Fibroblast of peridontal ligament (primary cell): ENCODE measurements at regions not wholly inside any gene's neighbourhood (a gene's known extent, or its start where the extent isn't known, plus 50 kb on each side); places are given as distances from the start of the nearest gene placed in this dataset.

Experiments
- DNase-seq: peaks from one replicate; pipeline ENCODE4 v3.0.0-alpha.2; 2010; ENCODE audit errors: extremely low read depth

DNA sequence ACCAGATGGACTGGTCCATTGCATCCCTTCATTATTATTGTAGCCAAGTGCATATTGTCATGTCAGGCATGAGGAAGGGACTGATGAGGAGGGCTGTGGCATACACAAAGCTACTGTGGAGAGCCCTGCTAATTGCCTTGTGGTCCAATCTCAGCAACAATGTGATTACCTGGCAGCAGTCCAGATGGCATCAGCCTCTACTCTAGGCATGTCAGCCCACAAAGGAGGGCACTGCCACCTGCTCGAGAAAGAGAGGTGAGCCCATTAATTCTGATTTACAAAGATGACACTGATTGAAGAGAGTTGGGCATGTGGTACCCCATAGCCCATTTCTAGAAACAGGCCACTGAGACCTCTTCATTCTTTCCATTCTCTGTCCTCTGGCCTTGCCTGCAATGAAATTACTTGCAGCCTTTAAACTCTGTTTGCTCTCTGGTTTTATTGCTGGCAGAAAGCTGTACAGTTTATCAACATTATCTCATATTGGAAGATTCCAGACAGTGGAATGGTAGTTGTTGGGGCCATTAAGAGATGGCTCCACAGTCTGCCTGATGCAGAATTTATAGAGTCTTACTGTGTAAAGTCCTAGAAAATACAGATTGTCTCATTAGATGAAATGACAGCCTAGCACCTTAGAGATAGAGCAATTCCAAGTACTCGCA, 307.7 kb downstream of the ARPP21 start:
- no peak for DNase-seq

DNA sequence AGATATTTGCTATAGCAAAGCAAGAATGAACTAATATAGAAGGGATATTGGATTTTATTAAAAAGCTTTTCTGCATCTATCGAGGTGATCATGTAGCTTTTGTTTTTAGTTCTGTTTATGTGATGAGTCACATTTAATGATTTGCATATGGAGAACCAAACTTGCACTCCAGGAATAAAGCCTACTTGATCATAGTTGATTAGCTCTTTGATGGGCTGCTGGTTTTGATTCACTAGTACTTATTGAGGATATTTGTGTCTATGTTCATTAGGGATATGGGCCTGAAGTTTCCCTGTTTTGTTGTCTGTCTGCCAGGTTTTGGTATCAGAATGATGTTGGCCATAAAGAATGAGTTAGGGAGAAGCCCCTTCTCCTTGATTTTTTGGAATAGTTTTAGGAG, 310.7 kb downstream of the ARPP21 start:
- DNase-seq = no peak

GRCh38 chr3:35954413-35954812, 315.1 kb downstream of the ARPP21 start:
- DNase-seq = no peak

DNA sequence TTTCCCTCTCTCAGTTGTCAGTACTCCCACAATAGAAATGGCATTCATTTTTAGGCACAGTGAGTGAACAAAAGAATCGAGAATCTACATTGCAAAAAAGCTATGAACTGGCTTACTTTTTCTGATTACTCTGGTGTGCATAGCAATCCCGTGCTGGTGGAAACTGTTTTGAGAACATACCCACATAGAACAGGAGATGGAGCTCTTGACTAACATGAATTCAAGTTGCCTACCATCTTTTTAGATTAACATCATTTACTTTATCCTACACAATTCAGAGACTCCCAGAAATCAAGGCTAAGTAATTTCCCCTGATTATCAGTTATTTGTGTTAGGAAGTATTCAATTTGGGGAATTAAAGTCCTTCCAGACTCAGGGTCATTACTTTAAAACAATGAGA, 326.6 kb downstream of the ARPP21 start:
- DNase-seq = peak; percentile 67

DNA sequence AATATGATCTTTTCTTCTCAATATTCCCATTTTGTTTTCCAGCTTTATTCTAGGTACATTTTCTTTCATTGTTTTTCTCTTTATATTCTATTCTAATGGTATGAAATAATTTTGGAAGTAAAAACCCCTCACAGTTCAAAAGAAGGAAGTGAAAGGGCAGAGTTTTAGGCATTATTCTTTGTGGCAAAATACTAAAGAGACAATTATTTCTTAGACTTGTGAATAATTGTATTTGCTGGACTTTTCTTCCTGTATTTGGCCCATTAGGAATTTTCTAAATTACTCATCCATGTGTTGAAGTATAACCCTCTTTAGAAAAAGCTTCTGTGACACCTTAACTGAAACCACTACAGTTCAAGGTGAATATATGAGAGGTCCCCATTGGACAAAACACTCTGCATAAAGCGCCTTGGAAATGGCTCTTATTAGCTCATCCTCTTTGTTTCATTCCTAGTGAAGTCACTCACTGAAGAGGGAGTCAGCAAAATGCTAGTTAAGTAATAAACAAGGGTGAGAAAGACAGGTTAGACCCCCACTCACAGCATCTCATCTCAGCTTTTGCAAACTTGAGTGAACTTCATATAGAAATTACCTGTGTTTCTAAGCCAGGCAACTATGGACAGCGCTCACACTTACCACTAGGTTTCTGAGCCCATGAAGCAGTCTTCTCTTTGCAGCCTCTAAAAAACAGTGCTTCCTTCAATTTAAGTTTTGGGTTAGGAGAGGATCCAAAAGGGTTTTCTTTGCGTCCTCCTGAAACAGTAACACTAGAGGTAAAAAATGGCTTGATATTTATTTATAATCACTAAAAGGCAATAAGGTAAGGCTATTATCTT, 327.5 kb downstream of the ARPP21 start:
- no peak for DNase-seq

DNA sequence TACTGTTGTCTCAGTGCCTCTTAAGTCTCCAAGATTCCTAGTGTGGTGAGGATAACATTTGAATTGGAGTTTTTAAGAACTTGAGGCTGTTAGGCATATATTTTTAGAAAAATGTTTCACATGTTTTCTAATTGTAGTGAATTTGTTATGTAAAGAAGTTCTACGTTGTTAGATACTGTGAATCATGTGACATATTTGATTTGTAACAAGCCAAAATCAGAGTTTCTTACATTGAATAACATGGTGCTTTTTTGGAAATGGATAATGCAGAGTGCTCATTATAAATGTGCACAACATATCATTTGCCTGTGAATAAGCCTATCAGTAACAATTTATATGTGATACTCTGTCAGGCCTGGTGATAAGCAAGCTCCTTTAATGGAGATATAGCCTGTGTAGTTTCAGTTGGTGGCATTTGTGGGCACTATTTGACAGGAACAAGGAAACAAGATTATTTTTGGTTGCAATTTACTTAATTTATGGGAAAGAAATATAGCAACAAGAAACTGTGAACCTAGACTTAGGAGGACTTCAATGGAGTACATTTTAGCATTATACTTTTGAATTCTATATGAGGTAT, 328.8 kb downstream of the ARPP21 start:
- DNase-seq = no peak

DNA sequence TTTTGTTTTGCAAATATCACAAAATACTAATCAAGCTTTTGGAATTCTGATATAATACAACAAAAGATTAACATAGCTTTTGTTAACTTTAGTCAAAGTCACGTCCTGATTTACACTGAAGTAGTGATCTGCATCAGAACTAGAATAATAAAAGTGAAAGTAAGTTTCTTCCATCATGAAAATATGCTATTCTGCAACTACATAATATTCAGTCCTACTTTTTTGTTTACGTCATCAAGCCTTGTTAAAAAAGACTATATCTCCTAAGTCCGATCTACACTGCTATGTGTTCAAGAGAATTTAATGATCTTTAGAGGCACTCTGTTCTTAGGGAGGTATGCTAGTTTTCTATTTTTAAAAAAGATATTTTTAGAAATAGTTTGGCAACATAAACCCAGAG, 330.1 kb downstream of the ARPP21 start:
- DNase-seq = peak; percentile 24

GRCh38 chr3:35970793-35971192, 331.5 kb downstream of the ARPP21 start:
- DNase-seq = no peak

GRCh38 chr3:35971686-35972085, 332.4 kb downstream of the ARPP21 start:
- no peak for DNase-seq

DNA sequence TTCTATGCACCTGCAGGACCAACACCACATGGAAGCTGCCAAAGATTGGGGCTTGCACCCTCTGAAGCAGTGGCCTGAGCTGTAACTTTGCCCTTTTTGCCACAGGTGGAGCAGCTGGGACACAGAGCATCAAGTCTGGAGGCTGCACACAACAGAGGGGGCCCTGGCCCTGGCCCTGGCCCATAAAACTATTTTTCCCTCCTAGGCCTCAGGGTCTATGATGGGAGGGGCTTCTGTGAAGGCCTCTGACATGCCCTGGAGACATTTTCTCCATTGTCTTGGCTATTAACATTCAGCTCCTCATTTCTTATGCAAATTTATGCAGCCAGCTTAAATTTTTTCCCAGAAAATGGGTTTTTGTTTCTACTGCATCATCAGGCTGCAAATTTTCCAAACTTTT, 335.5 kb downstream of the ARPP21 start:
- DNase-seq = no peak

GRCh38 chr3:35986161-35986560, 346.8 kb downstream of the ARPP21 start:
- no peak for DNase-seq

- DNase-seq = no peak
Measured at GRCh38 chr3:35987386-35987785, 348.1 kb downstream of the ARPP21 start.

DNA sequence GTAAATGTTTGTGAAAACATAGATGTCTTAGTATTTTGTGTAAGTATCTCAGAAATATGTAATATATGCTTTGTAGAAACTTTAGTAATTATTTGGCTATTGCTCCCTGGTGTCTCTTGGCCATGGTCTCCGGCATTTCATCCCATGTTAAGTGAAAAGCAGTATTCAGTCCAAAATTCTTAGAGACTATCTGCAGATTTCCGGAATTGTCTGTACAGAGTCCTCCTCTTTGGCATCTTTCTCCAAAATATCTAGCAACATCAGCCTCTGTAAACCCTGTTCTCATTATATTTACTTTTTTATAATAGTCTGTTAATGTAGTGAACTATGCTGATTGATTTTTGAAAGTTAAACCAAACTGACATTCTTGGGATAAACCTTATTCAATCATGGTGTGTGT, 352.7 kb downstream of the ARPP21 start:
- no peak for DNase-seq

DNA sequence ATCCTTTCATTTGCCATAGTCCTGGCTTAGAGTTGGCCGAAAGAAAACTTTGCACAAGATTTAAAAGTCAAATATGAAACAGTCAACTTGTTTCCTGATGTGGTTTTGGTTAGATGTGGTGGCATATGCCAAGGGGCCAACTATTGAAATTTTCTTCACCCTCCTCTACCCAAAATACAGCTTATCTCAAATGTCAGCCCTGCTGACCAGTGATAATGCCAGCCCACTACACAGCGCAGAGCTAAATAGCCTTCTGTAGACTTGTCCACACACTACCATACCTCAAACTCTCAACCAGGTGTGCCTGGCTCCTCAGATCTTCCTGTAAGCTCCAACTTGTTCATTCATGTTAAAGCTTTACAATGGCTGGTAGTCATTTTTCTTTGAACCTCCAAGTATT, 368.5 kb upstream of the STAC start:
- no peak for DNase-seq

- DNase-seq = no peak
Measured at GRCh38 chr3:36013425-36013824, 366.9 kb upstream of the STAC start.

- no peak for DNase-seq
Measured at GRCh38 chr3:36025232-36025631, 355.1 kb upstream of the STAC start.

DNA sequence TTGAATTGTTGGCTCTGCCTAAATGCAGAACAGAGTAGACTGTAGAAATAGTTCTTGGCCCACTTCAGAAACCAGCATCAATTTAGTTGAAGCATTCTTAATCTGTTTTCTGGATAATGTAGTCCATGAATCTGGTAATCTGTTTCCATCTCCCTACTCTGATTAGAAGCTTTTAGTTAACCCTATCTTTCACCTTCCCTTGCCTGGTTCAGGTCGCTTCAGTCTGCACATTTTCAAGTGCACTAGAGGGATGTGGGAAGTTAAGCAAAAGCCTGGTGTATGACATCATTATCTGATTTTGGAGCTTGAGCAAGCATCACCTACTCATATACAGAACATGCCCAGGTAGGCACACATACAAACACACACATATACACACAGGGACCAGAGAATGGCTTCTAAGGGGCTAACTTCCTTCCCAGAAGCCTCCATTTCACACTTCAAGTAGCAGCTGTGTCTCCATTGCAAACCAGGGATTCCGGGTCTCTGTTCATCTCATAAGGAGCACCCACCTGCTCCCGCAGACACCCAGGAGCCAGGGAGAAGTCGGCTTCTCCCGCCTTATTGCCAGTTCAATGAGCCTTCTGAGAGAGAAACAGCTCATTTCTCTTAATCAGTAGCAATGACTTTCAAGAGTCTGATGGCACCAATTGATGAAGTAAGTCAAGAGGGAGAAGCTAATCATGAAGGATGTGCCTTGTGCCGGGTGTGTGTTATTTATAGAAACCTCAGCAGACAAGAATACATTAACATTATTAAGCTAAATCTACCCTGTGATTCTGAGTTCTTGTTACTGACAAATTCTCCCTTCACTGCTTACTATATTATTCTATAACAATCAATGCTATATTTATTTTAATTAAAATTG, 347.9 kb upstream of the STAC start:
- DNase-seq = no peak

DNA sequence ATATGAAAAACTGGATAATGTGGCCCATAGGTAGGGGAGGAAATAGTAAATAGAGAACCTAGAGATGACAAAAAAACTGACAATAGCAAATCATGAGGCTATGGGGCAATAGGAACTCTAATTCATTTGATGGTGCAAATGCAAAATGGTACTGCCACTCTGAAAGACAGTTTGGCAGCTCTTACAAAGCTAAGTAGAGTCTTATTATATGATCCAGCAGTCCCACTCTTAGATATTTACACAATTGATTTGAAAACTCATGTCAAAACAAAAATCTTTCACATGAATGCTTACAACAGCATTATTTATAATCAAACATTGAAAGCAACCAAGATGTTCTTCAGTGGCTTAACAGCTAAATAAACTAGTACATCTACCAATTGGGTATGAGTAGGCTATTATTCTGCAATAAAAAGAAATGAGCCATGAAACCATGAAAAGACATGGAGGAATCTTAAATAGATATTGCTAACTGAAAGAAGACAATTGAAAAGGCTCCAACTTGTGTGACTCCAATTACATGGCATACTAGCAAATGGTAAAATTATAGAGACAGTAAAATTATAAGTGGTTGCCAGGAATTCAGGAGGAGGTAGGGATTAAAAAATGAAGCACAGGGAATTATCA, 321.8 kb upstream of the STAC start:
- DNase-seq = no peak

GRCh38 chr3:36060950-36061349, 319.4 kb upstream of the STAC start:
- no peak for DNase-seq

DNA sequence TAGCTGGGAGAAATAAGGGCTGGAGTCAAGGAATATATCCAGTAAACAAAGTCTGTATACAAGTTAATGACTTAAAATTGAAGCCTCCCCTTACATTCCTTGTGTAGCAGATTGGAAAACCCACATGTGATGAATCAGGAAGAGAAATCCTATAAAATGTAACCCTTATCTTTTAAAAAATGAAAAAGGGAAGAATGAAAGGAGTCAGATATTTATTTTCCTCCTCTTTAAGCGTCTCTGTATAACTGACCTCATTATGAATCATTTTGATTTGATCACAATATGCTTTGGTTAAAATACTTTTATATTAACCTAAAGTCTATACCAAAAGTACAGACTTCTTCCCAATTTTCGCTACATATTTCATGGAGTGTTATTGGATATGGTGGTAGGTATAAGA, 316.3 kb upstream of the STAC start:
- no peak for DNase-seq

- DNase-seq = no peak
Measured at GRCh38 chr3:36065321-36065720, 315.0 kb upstream of the STAC start.

DNA sequence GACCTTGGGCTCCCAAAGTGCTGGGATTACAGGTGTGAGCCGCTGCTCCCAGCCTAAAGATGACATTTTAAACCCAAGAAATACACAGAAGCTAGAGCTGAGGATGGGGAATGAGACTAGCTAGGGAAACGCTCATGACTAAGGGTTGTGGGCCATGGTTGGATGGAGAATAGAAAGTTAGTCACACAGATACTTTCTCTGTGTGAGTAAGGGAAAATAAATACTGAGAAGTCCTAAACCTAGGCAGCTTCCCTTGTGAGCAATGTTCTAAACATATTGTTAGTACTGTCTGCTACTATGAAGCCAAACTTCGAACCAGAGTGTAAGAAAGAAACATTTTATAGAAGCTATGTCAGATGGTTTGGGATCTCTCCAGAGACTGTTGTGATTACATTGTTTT, 304.8 kb upstream of the STAC start:
- DNase-seq = peak; percentile 0
